HFF-Myc (cell line): ENCODE measurements at regions not wholly inside any gene's neighbourhood (a gene's known extent, or its start where the extent isn't known, plus 50 kb on each side); places are given as distances from the start of the nearest gene placed in this dataset.

Experiments used
- DNase-seq: peaks from one replicate; pipeline ENCODE4 v3.0.0-alpha.2; 2011; ENCODE audit warnings: low read depth; ENCODE audit errors: extremely low read depth
- H3K4me3 ChIP-seq: replicated peaks from 2 replicates; pipeline ENCODE4 v1.5.1; 2011; ENCODE audit warnings: low read depth, mild to moderate bottlenecking, control low read depth, low read length
- CTCF ChIP-seq: IDR thresholded peaks from 2 replicates; pipeline ENCODE4 v1.5.1; 2012; ENCODE audit warnings: mild to moderate bottlenecking, low read depth, low read length, control low read depth; ENCODE audit errors: missing control alignments

GRCh38 chr3:195005251-195005620 lies 265.7 kb downstream of the XXYLT1 start:
- H3K4me3 ChIP-seq, result no peak overlapping the region
- TF ChIP-seq CTCF, result no peak
- DNase-seq, result no peak

GRCh38 chr3:195005759-195006510 lies 265.0 kb downstream of the XXYLT1 start:
- no peak for TF ChIP-seq CTCF
- DNase-seq, result no peak
- H3K4me3 ChIP-seq, result no peak overlapping the region

GRCh38 chr3:195007151-195007550 lies 263.8 kb downstream of the XXYLT1 start:
- no peak overlapping the region for H3K4me3 ChIP-seq
- DNase-seq, result no peak
- TF ChIP-seq CTCF, result no peak

- no peak for DNase-seq
- no peak overlapping the region for H3K4me3 ChIP-seq
- no peak for TF ChIP-seq CTCF
These were observed 263.2 kb downstream of the XXYLT1 start for GRCh38 chr3:195007766-195008165.

- H3K4me3 ChIP-seq, result no peak overlapping the region
- no peak for DNase-seq
- no peak for TF ChIP-seq CTCF
These were observed 262.1 kb downstream of the XXYLT1 start for GRCh38 chr3:195008816-195009215.

- no peak overlapping the region for H3K4me3 ChIP-seq
- no peak for TF ChIP-seq CTCF
- no peak for DNase-seq
These were observed 261.3 kb downstream of the XXYLT1 start for GRCh38 chr3:195009616-195010015.

- no peak for TF ChIP-seq CTCF
- no peak overlapping the region for H3K4me3 ChIP-seq
- no peak for DNase-seq
These were observed 260.3 kb downstream of the XXYLT1 start for GRCh38 chr3:195010551-195011100.
